Common myeloid progenitor, CD34-positive (primary cell): ENCODE measurements at regions not wholly inside any gene's neighbourhood (a gene's known extent, or its start where the extent isn't known, plus 50 kb on each side); places are given as distances from the start of the nearest gene placed in this dataset.
"Not testable (repeated sequence)": the region's sequence is repeated elsewhere in the genome, so short reads cannot be mapped to it uniquely, and the experiment has no call there.

Experiments
- CTCF ChIA-PET: fragments of 350-600 bp; sonication (Branson Sonifier 250); formaldehyde crosslinking; loops from one replicate; lab custom pipeline; 2021; ENCODE audit warnings: antibody characterized with exemption; lab: Charles Lee
- POLR2A ChIA-PET: fragments of 350-600 bp; sonication (Branson Sonifier 250); formaldehyde crosslinking; loops from one replicate; lab custom pipeline; 2021; ENCODE audit warnings: antibody characterized with exemption; lab: Charles Lee
- DNase-seq, 3 donors: peaks; one replicate each; pipeline versions ENCODE4 v3.0.0 to v3.0.0-alpha.2; 2013
- H3K27ac ChIP-seq, 2 experiments: 1 replicate in 1 of 2; 2 replicates in 1 of 2; pipeline ENCODE4 v1.7.0; 2013; ENCODE audit warnings: inconsistent platforms in 2 of 2, low read length in 2 of 2, mild to moderate bottlenecking in 2 of 2, low read depth in 1 of 2, moderate library complexity in 1 of 2; ENCODE audit not compliant: severe bottlenecking in 2 of 2, insufficient read depth in 1 of 2, poor library complexity in 1 of 2
- H3K27me3 ChIP-seq, 5 experiments: replicated peaks in 2 of 5; 1 replicate in 3 of 5; 2 replicates in 2 of 5; pipeline versions ENCODE4 v1.6.1 to v1.7.0; 2013; ENCODE audit warnings: low read length in 4 of 5, mild to moderate bottlenecking in 2 of 5, moderate library complexity in 2 of 5, inconsistent platforms in 1 of 5; ENCODE audit not compliant: insufficient read depth in 5 of 5, control insufficient read depth in 4 of 5
- H3K36me3 ChIP-seq, 4 experiments: 1 replicate in 2 of 4; 2 replicates in 2 of 4; pipeline versions ENCODE4 v1.6.1 to v1.7.0; 2013; ENCODE audit warnings: low read length in 3 of 4, control low read depth in 1 of 4, mild to moderate bottlenecking in 1 of 4; ENCODE audit not compliant: control insufficient read depth in 4 of 4, insufficient read depth in 4 of 4
- H3K4me1 ChIP-seq, 4 experiments: 1 replicate in 3 of 4; 2 replicates in 1 of 4; pipeline versions ENCODE4 v1.6.1 to v1.7.1; 2013; ENCODE audit warnings: low read length in 3 of 4, mild to moderate bottlenecking in 3 of 4, control low read depth in 1 of 4, inconsistent platforms in 1 of 4, moderate library complexity in 1 of 4; ENCODE audit not compliant: control insufficient read depth in 4 of 4, insufficient read depth in 4 of 4; ENCODE audit errors: control extremely low read depth in 1 of 4
- H3K4me3 ChIP-seq, 7 experiments: 1 replicate in 4 of 7; 2 replicates in 3 of 7; pipeline versions ENCODE4 v1.5.1 to v1.7.0; 2013; ENCODE audit warnings: mild to moderate bottlenecking in 7 of 7, low read length in 6 of 7, moderate library complexity in 6 of 7, inconsistent platforms in 2 of 7, low read depth in 2 of 7, control low read depth in 1 of 7; ENCODE audit not compliant: insufficient read depth in 4 of 7, control insufficient read depth in 1 of 7; ENCODE audit errors: extremely low read depth in 1 of 7
- H3K9me3 ChIP-seq, 5 experiments: 1 replicate in 4 of 5; 2 replicates in 1 of 5; pipeline versions ENCODE4 v1.6.1 to v1.7.1; 2013; ENCODE audit warnings: low read length in 4 of 5, mild to moderate bottlenecking in 2 of 5, inconsistent platforms in 1 of 5, low read depth in 1 of 5, moderate library complexity in 1 of 5; ENCODE audit not compliant: control insufficient read depth in 4 of 5, insufficient read depth in 2 of 5; ENCODE audit errors: control extremely low read depth in 1 of 5
- WGBS: methylation state at CpG from one replicate; pipeline ENCODE4 v1.1.5; 2013; ENCODE audit not compliant: insufficient coverage; 5-methylcytosine and 5-hydroxymethylcytosine counted together

GRCh38 chr12:5110345-5110744 lies 66.7 kb downstream of the KCNA5 start:
- POLR2A ChIA-PET, result no interaction called here
- CTCF ChIA-PET, result no interaction called here
- Histone ChIP-seq H3K27me3 (peaks cover 0 to 9% (median 4%) of the 10 kb centered on the region in 5 experiments), H3K4me1 (no peaks in the 10 kb centered on the region), H3K36me3 (no peaks in the 10 kb centered on the region), H3K27ac (no peak overlapping the region), H3K9me3 (peaks cover 0 to 1% (median 0%) of the 10 kb centered on the region in 5 experiments), H3K4me3 (no peak overlapping the region)
- no peak for DNase-seq
- no CpG with 5 or more reads among the region's 1 CpG for WGBS

GRCh38 chr12:5114436-5114835 lies 70.8 kb downstream of the KCNA5 start:
- H3K9me3 ChIP-seq, result no peaks in the 10 kb centered on the region
- H3K27me3 ChIP-seq, result peaks cover 0 to 10% (median 4%) of the 10 kb centered on the region in 5 experiments
- CTCF ChIA-PET, result no interaction called here
- 39% methylated on average over 2 of the region's 7 CpGs for WGBS
- H3K27ac ChIP-seq, result no peak overlapping the region
- POLR2A ChIA-PET, result no interaction called here
- no peak overlapping the region for H3K4me3 ChIP-seq
- no peaks in the 10 kb centered on the region for H3K4me1 ChIP-seq
- no peak for DNase-seq
- no peaks in the 10 kb centered on the region for H3K36me3 ChIP-seq

- no CpG with 5 or more reads among the region's 20 CpGs for WGBS
- H3K27me3 ChIP-seq, H3K4me1 ChIP-seq, H3K9me3 ChIP-seq, H3K4me3 ChIP-seq, H3K36me3 ChIP-seq, CTCF ChIA-PET, POLR2A ChIA-PET, DNase-seq, H3K27ac ChIP-seq: not testable (repeated sequence)
Observed at GRCh38 chr12:5121784-5122183, 78.1 kb downstream of the KCNA5 start.

- H3K27ac ChIP-seq, H3K4me1 ChIP-seq, H3K4me3 ChIP-seq, POLR2A ChIA-PET, H3K36me3 ChIP-seq, H3K9me3 ChIP-seq, CTCF ChIA-PET, H3K27me3 ChIP-seq, DNase-seq: not testable (repeated sequence)
- 100% methylated on average over 7 of the region's 14 CpGs for WGBS
Observed at GRCh38 chr12:5122256-5122831, 78.7 kb downstream of the KCNA5 start.

- Histone ChIP-seq H3K4me1 (no peaks in the 10 kb centered on the region), H3K27ac (no peak overlapping the region), H3K4me3 (no peak overlapping the region), H3K36me3 (no peaks in the 10 kb centered on the region), H3K27me3 (peaks cover 0 to 5% (median 0%) of the 10 kb centered on the region in 5 experiments), H3K9me3 (peaks cover 0 to 2% (median 0%) of the 10 kb centered on the region in 5 experiments)
- ChIA-PET POLR2A (no interaction called here), CTCF (no interaction called here)
- WGBS, result 100% methylated on average over 2 of the region's 2 CpGs
- DNase-seq, result no peak
Observed at GRCh38 chr12:5123921-5124320, 80.2 kb downstream of the KCNA5 start.

- Histone ChIP-seq H3K9me3 (peaks cover 0 to 2% (median 0%) of the 10 kb centered on the region in 5 experiments), H3K4me3 (no peak overlapping the region), H3K27ac (no peak overlapping the region), H3K27me3 (peaks cover 0 to 6% (median 0%) of the 10 kb centered on the region in 5 experiments), H3K36me3 (no peaks in the 10 kb centered on the region), H3K4me1 (no peaks in the 10 kb centered on the region)
- POLR2A ChIA-PET, result no interaction called here
- no peak for DNase-seq
- CTCF ChIA-PET, result no interaction called here
Observed at GRCh38 chr12:5124401-5124800, 80.7 kb downstream of the KCNA5 start.

GRCh38 chr12:5134861-5135525 lies 91.3 kb downstream of the KCNA5 start:
- peaks cover 0 to 11% (median 3%) of the 10 kb centered on the region in 5 experiments for H3K27me3 ChIP-seq
- H3K36me3 ChIP-seq, result no peaks in the 10 kb centered on the region
- H3K4me1 ChIP-seq, result no peaks in the 10 kb centered on the region
- POLR2A ChIA-PET, result no interaction called here
- no peak overlapping the region for H3K27ac ChIP-seq
- CTCF ChIA-PET, result no interaction called here
- peaks cover 0 to 2% (median 0%) of the 10 kb centered on the region in 5 experiments for H3K9me3 ChIP-seq
- WGBS, result 100% methylated on average over 3 of the region's 5 CpGs
- no peak for DNase-seq
- H3K4me3 ChIP-seq, result no peak overlapping the region
